Heart left ventricle (tissue), 16 donors: ENCODE measurements at regions not wholly inside any gene's neighbourhood (a gene's known extent, or its start where the extent isn't known, plus 50 kb on each side); places are given as distances from the start of the nearest gene placed in this dataset.

Source experiments
- ATAC-seq, 4 donors: fragments of 200-7000 bp; cut with Tn5 transposase; one replicate each; pipeline ENCODE4 v1.9.1; 2020 to 2022; ENCODE audit warnings: moderate library complexity in 4 of 4, mild to moderate bottlenecking in 3 of 4, moderate number of reproducible peaks in 1 of 4
- DNase-seq, 5 donors: peaks; one replicate each; pipeline ENCODE4 v3.0.0-alpha.2; 2020
- H3K27ac ChIP-seq, 12 donors: fragments of 200-600 bp; sonication (generic) in 4 of 12; one replicate each; pipeline versions ENCODE4 v1.5.0 to v1.8.0; 2016 to 2022; ENCODE audit warnings: mild to moderate bottlenecking in 2 of 12
- H3K27me3 ChIP-seq, 9 donors: fragments of 200-600 bp; sonication (generic) in 2 of 9; one replicate each; pipeline versions ENCODE4 v1.5.1 to v1.8.0; 2016 to 2022; ENCODE audit warnings: mild to moderate bottlenecking in 3 of 9
- H3K36me3 ChIP-seq, 9 donors: fragments of 200-600 bp; sonication (generic) in 2 of 9; one replicate each; pipeline versions ENCODE4 v1.5.0 to v1.8.0; 2018 to 2022; ENCODE audit warnings: mild to moderate bottlenecking in 2 of 9
- H3K4me1 ChIP-seq, 12 donors: fragments of 200-600 bp; sonication (generic) in 4 of 12; one replicate each; pipeline versions ENCODE4 v1.5.0 to v1.8.0; 2016 to 2022; ENCODE audit warnings: mild to moderate bottlenecking in 3 of 12
- H3K4me3 ChIP-seq, 12 donors: fragments of 200-600 bp; sonication (generic) in 4 of 12; one replicate each; pipeline versions ENCODE4 v1.5.0 to v1.8.0; 2017 to 2022; ENCODE audit warnings: mild to moderate bottlenecking in 9 of 12, moderate library complexity in 4 of 12
- H3K9me3 ChIP-seq, 12 donors: fragments of 200-600 bp; sonication (generic) in 4 of 12; one replicate each; pipeline versions ENCODE4 v1.5.0 to v1.8.0; 2016 to 2022; ENCODE audit warnings: mild to moderate bottlenecking in 1 of 12
- POLR2A ChIP-seq, 2 donors: fragments of 450-650 bp; IDR thresholded peaks; one replicate each; pipeline ENCODE4 v1.6.1; 2017; ENCODE audit warnings: antibody characterized with exemption in 2 of 2, mild to moderate bottlenecking in 2 of 2, moderate library complexity in 2 of 2
- WGBS, 4 donors: extraction: QIAGEN DNeasy Blood & Tissue Kit in 2 of 4; methylation state at CpG; one replicate each; pipeline versions ENCODE4 v1.1.5 to v1.1.7; 2013 to 2018; 5-methylcytosine and 5-hydroxymethylcytosine counted together
- intact Hi-C, 10 donors: fragments of 100-400 bp; cut with DNase I; formaldehyde crosslinking; loops; one replicate each; pipeline versions ENCODE4 v1.11.1 to v1.14.2; 2022
- TF ChIP-seq, protein P1 (sequence below), 12 donors: fragments of 200-600 bp; sonication (generic) in 4 of 12; IDR thresholded peaks; one replicate each; pipeline versions ENCODE4 v1.5.0 to v1.8.0; 2018 to 2022; ENCODE audit warnings: antibody characterized with exemption in 12 of 12, mild to moderate bottlenecking in 5 of 12
- donor health status: ischemic (EF 13 %, LVEDD 7.1; RV severe dilation, severe dysfunction).
- donor health status: healthy with polysubstance abuse.
- donor health status: DM: no; HTN: yes; CAD: no.
- donor health status: DM: no; HTN: no; CAD: no.
- donor health status: ischemic (EF 25% LVEDD 6.9; RV normal size, moderate dysfunction).
- donor health status: ischemic (EF 25% LVEDD 5.7; RV mildly dilated, moderate dysfunction).
- donor health status: healthy.
- donor health status: DM: yes; HTN: yes; CAD: no.
- donor health status: ischemic (EF 35%, LVEDD 5.7; RV mildly dilated, moderate dysfunction).
- donor health status: nonischemic (EF 11% LVEDD 7.7; RV severe dilation, severe dysfunction).
- donor health status: DM: yes; HTN: yes; CAD: no.
- donor health status: PGD.
- donor health status: ischemic (EF 29% LVEDD 5.4; RV normal size, mild dysfunction).
- donor health status: nonischemic (EF 23%, LVEDD 6.1; RV moderate dilation, normal function).

DNA sequence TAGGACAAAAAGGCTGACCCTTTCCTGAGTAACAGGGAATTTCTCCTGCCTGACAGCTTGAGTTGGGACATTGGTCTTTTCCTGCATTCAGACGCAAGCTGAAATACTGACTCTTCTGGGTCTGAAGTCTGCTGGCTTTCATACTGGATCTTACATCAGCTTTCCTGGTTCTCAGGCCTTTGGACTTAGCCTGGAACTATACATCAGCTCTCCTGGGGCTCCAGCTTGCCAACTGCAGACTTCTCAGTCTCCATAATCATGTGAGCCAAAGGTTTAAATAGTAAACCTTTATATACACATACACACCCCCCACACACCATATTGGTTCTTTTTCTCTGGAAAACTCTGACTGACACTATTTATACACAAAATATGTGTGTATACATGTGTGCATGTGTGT is 59.0 kb upstream of the KCND3 start:
- 79 to 86% (median 83%) methylated on average over 1 of the region's 1 CpG for WGBS, 4 donors
- Histone ChIP-seq H3K4me1 (no peaks in the 10 kb centered on the region), H3K27ac (no peak overlapping the region), H3K36me3 (no peaks in the 10 kb centered on the region), H3K9me3 (no peaks in the 10 kb centered on the region), H3K27me3 (no peaks in the 10 kb centered on the region), H3K4me3 (no peak overlapping the region)
- intact Hi-C loops = no loop called here
- DNase-seq (no peak), ATAC-seq (no peak)
- TF ChIP-seq, protein P1, sequence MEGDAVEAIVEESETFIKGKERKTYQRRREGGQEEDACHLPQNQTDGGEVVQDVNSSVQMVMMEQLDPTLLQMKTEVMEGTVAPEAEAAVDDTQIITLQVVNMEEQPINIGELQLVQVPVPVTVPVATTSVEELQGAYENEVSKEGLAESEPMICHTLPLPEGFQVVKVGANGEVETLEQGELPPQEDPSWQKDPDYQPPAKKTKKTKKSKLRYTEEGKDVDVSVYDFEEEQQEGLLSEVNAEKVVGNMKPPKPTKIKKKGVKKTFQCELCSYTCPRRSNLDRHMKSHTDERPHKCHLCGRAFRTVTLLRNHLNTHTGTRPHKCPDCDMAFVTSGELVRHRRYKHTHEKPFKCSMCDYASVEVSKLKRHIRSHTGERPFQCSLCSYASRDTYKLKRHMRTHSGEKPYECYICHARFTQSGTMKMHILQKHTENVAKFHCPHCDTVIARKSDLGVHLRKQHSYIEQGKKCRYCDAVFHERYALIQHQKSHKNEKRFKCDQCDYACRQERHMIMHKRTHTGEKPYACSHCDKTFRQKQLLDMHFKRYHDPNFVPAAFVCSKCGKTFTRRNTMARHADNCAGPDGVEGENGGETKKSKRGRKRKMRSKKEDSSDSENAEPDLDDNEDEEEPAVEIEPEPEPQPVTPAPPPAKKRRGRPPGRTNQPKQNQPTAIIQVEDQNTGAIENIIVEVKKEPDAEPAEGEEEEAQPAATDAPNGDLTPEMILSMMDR (IDR thresholded peaks at IDR 0.05) = no peak
- no peak for TF ChIP-seq POLR2A (IDR thresholded peaks at IDR 0.05)

DNA sequence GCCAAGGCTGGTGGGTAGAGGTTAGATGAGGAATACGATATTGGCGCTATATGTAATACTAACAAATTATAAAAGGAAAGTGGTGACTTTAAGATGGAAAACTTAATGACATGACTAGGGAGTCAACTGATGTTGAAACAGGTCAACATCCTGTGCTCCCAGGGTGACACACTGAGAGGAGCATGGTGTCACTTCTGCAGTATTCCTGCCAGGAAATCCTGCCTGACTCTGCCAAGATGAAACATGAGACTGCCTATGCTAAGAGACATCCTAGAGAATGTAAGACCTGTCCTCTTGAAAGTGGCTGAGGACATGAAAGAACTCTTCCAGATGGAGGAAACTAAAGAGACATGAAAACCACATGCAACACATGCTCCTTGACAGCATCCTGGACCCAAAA is 65.0 kb upstream of the KCND3 start:
- Histone ChIP-seq H3K9me3 (no peaks in the 10 kb centered on the region), H3K4me3 (no peak overlapping the region), H3K27me3 (no peaks in the 10 kb centered on the region), H3K4me1 (peaks cover 0 to 39% (median 15%) of the 10 kb centered on the region in 12 donors), H3K27ac (peak overlapping the region in 1 of 12 donors; percentile 2), H3K36me3 (no peaks in the 10 kb centered on the region)
- 60 to 86% (median 79%) methylated on average over 2 of the region's 2 CpGs for WGBS, 4 donors
- DNase-seq (peak in 1 of 5 donors; percentile 57), ATAC-seq (peak; percentile 44 to 81 (median 72))
- intact Hi-C loops = loop anchor here in 2 of 10 donors (10.0 kb wide), 2 partner anchors 90 to 280 kb away; no protein-coding TSS in a partner anchor
- TF ChIP-seq, protein P1 (IDR thresholded peaks at IDR 0.05) = no peak
- no peak for TF ChIP-seq POLR2A (IDR thresholded peaks at IDR 0.05)

DNA sequence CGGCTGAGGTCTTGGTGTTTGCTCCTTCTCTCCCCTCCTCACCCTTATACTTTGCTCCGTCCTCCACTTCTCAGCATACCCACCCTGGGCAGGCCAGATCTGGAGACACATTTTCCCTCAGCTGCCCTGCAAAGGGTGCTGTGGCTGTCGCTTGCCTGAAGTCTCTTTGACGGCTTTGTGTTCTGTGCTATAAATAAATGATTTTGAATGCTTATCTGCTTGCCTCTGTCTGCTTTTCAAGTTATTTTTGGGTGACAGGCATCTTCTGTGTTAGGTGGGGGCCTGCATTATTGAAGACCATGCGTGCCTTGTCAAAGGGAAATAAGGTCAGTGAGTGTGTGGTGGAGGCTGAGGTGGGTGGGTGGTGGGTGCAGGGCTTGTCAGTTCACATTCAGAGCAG is 66.9 kb upstream of the KCND3 start:
- no peaks in the 10 kb centered on the region for H3K9me3 ChIP-seq
- ATAC-seq (peak; percentile 72 to 86 (median 76)), DNase-seq (peak in 2 of 5 donors; percentile 34 to 50)
- peak overlapping the region in 10 of 12 donors; percentile 43 to 82 (median 59) for H3K27ac ChIP-seq
- peaks cover 0 to 39% (median 15%) of the 10 kb centered on the region in 12 donors for H3K4me1 ChIP-seq
- TF ChIP-seq, protein P1 (IDR thresholded peaks at IDR 0.05) = no peak
- TF ChIP-seq POLR2A (IDR thresholded peaks at IDR 0.05) = no peak
- no peaks in the 10 kb centered on the region for H3K27me3 ChIP-seq
- no peaks in the 10 kb centered on the region for H3K36me3 ChIP-seq
- H3K4me3 ChIP-seq = no peak overlapping the region
- intact Hi-C loops = loop anchor here in 2 of 10 donors (10.0 kb wide), 2 partner anchors 88 to 278 kb away; no protein-coding TSS in a partner anchor
- WGBS, 4 donors = 36 to 47% (median 38%) methylated on average over 5 of the region's 5 CpGs

DNA sequence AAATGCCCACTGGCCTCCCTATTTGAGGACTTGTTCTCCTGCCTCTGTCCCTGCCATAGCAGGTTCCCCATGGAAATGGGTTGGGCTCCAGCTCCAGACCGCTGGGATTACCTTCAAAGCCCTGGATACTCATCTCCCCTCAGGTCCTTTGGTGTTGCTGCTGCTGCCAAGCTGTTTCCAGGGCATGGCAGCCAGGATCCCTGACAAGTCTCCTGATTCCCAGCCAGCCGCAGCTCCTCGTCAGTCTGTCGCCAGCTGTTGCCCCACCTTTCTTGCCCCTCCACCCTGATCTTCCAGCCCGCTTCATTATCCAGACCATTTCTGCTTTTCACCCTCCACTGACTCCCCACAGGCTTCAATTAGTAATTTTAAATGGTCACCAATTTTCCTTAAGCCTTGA is 68.3 kb upstream of the KCND3 start:
- WGBS, 4 donors = 54 to 63% (median 59%) methylated on average over 5 of the region's 5 CpGs
- no peaks in the 10 kb centered on the region for H3K9me3 ChIP-seq
- peak overlapping the region in 1 of 12 donors; percentile 10 for H3K27ac ChIP-seq
- H3K27me3 ChIP-seq = no peaks in the 10 kb centered on the region
- intact Hi-C loops = loop anchor here in 2 of 10 donors (10.0 kb wide), 2 partner anchors 87 to 277 kb away; no protein-coding TSS in a partner anchor
- no peaks in the 10 kb centered on the region for H3K36me3 ChIP-seq
- TF ChIP-seq POLR2A (IDR thresholded peaks at IDR 0.05) = no peak
- TF ChIP-seq, protein P1 (IDR thresholded peaks at IDR 0.05) = no peak
- no peak for ATAC-seq
- DNase-seq = peak in 1 of 5 donors; percentile 33
- peaks cover 0 to 39% (median 15%) of the 10 kb centered on the region in 12 donors for H3K4me1 ChIP-seq
- no peak overlapping the region for H3K4me3 ChIP-seq
